NCI-H2227 (cell line): ENCODE measurements at regions not wholly inside any gene's neighbourhood (a gene's known extent, or its start where the extent isn't known, plus 50 kb on each side); places are given as distances from the start of the nearest gene placed in this dataset.

ENCODE experiments used
- DNase-seq: peaks from one replicate; lab custom pipeline; 2025; ENCODE audit not compliant: unreplicated experiment; lab: John Stamatoyannopoulos, UW

DNA sequence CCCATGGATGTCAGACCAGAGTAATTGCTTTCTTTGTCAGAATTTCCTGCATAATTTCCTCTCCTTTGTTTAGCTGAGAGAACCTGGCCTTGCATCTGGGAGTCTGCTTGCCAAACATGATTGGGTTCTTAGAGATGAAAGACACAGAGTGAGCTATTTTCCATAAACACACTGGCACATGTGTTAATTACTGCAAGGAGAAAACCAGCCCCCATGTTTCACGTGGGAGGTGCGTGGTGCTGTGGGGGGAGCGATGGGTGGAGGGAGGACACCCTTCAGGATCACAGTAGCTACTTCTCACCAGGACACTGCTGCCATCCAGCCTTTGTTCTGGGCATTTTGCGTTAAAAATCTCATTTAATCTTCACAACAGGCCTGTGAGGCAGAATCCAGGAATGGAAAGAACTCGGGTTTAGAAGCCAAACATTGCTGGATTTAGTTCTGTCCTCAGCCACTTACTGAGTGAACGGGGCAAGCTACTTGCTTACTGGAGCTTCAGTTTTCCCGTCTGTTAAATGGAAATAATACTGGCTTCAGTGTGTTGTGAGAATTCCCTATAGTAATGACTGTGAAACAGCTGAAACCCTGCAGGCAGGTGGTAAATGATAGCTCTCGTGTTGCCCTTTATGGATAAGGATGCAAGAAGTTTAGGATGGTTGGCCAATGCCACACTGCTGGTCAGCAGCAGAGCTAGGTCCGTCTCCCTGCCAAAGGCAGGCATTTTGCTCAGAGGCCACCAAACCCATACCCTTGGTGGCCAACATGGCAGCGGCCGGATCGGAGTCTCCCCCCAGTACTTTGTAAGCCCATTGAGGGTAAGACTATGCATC is 100.1 kb upstream of the ASAP2 start:
- peak; percentile 53 for DNase-seq

DNA sequence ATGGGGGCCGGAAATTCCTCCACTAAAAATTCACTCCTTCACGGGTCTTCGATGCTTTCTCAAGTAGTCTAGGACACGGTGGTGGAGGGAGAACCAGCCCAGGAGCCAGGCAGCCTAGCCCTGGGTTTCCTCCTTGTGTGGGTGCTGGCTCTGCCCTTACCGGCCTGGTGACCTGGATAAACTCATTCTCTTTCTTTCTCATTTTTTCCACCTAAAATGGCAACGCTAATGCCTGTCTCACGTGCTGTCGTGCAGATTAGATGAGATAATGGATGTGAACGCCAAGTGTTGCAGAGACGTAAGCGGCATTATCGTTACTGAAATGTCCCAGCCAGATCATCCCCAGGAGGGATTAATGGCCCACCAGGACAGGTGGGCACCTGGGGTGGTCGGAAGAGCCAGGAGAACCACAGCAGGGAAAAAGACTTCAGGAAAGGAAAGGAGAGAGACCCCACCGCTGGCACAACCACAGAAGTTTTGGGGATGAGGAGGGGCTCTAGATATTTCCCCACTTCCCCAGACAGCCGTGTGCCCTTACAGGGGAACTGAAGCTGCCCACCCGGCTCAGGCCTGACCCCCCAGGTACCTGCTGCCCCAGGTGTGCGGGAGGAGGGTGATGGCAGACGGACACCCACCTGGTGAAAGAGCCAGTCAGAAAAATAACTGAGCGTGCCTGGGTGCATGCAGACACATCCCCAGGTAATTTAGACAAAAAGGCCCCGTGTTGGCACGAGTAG is 100.8 kb upstream of the ASAP2 start:
- DNase-seq, result no peak

DNA sequence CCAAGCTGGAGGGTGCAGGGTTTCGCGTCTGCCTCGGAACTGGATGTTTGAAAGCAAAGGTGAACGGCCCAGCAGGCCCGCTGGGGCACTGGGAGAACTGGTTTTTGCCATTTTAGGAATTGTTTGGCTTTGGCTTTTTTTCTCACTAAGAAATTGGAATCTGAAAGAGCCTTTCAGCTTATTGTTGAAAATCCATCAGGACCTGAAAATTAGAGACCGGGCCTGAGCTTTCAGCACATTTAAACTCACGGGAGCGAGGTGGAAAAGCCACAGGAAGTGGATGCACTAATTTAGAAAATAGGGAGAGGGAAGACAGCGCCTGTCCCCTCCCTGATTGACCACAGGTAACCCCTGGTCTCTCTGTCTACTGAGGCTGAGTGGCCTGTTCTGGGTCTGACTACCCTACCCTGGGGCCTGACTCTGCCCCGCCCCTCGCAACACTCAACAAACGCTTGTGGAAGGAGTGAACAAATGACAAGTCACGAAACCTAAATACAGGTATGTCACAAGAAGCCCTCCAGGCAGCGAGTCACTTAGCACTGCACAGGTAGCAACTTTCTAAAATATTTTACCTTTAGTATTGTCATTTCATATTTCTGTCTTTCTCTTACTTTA is 100.3 kb upstream of the MBOAT2 start:
- DNase-seq, result no peak

DNA sequence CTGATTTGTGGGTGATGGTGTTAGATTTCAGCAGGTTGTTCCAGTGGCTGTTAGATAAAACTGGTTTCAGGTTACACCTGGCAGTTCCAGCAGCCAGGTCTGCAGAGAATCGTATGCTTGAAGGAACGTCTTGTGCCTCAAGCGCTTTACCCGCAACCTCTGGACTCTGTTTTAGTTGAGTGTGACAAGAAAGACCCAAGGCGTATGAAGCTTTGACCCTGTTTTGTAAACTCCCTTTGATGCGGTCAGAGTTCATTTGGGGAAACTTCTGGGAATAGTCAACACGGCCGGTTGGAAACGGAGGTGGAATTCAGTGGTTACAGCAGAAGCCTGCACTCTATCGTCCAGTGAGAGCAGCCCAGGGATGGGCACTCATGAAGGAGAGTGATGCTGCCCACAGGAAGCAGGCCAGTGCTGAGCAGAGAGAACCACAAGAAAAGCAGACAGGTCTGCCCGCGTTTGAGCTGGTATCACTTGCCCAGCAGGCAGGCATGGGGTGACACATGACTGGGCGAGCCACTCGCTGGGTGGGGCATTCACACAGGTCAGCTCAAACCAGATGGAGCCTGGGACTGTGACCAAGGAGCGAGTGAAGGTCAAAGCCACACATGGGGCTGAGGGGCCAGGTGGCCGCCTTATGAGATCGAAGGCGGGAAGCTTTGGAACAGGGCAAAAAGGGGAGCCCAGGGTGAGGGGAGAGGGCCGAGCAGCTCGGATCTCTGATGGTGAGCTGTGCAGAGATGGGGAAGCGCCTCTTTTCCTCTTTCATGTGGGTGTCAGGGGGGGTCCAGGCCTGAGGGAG is 99.6 kb upstream of the MBOAT2 start:
- no peak for DNase-seq

DNA sequence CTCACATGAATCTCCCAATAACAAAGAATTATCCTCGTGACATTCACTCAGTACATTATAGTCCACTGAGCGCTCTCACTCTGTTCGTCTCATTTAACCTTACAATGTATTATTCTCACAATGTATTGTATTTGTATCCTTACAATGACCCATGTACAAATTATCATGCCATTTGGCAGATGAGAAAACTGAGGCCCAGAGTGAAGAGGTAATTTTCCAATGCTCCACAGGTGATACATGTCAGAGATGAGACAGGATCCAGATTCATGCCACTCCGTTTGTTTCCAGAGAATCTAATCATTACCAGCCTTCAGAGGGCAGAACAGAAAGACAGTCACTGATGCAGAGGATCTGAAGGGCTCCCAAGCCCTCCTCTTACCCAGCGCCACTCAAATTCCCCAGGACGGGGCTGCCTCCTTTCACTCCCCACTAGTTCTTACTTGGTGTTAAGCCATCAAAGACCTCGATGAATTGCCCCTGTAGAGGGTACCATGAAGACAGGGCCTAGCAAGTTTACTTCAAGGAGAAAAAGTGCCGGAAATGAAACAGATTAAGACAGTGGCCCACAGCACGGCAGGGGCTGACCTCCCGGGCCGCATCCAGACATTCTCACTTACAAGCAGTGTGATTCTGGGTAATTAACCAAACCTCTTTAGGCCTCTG is 98.4 kb upstream of the MBOAT2 start:
- DNase-seq, result no peak

DNA sequence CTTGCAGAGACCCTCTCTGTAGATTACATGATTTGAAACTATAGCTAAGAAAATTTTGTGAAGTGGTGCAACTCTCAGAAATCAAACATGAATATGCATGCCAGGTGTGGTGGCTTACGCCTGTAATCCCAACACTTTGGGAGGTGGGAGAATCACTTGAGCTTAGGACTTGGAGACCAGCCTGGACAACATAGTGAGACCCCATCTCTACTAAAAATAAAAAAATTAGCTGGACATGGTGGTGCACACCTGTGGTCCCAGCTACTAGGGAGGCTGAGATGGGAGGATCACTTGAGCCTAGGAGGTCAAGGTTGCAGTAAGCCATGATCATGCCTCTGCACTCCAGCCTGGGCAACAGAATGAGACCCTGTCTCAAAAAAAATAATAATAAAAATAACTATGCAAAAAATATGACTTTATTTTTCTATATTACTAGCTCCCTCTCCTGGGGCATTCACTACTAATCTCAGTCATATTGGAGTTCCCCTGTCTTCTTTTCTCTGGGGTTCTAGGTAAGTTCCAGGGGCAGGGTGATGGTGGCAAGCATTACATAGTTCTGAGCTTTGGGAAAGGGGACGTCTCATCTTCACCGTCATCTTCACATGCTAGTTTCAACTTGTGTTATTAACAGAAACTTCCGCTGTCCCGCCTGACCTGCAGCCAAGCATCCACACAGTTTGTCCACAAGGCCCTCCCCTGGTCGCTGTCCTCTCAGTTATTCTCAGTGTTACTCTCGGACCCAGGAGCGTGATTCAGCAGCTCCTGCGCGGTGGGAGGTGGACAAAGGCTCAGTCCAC is 96.8 kb upstream of the MBOAT2 start:
- DNase-seq, result no peak

DNA sequence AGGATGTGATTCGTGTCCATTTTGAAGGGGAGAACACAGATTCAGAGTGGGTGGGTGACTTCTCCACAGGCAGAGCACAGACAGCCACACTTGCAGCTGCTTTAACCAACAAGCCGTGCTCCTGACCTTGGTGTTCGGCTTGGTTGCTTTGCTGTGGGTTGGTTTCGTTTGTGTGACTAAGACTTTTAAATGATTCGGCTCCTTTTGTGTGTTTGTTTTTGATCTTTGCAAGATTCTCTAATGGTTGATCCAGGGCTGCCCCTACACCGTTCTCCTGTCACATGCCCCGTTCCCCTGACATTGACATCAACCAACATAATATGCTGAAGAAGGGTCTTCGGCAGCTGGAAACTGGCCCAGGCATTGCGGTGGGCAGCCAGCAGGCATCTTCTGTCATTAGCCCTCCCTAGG is 95.9 kb upstream of the MBOAT2 start:
- no peak for DNase-seq

DNA sequence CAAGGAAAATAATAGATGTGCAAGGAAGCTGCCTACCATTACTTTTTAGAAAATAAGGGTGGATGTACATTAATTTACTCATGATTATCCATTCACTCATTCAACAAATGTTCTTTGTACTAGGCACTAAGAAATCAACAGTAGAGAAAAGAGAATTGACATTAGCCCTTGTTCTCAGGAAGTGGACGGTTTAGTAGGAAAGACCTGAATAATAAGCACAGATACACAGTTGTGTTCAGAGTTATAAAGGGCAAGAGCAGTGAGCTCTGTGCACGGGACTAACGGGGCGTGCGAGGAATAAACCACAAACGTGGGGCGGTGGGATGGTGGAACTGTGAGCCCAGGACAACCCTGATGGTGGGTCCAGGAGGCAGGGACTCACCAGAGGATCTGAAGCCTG is 94.4 kb upstream of the MBOAT2 start:
- DNase-seq, result no peak

DNA sequence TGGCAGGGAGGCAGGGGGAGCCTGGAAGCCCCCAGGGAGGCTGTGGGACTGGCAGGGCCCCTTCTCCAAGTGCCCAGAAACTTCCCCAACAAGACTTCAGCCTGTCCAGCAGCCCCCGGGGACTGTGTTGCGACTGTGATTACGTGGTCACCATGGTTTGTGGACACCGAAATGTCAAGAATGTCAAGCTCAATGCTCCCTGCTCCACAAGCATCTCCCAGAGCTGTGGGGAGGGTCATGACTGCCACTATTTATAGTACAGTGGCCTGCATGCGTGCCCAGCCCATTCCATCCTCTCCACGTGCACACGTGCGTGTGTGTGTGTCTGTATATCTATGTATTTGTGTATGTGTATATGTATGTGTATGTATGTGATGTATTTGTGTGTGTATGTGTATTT is 93.8 kb upstream of the MBOAT2 start:
- no peak for DNase-seq

DNA sequence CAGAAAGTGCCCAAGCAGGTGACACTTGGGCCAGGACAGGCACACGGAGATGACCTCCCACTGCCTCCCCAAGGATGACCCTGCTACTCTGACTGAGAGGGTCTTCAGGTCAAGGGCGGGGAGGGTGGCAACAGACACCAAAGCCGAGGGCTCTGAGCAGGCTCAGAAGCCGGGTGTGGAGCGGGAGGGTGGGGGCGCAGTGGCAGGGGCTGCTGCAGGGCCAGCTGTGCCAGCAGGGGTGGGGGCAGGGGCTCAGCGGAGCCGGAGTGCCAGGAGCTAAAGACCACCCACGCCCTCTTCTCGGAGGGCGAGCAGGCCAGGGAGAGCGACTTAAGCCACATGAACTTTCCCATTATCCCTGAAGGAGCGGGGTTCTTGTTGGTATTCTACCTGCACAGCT is 93.3 kb upstream of the MBOAT2 start:
- DNase-seq, result no peak

DNA sequence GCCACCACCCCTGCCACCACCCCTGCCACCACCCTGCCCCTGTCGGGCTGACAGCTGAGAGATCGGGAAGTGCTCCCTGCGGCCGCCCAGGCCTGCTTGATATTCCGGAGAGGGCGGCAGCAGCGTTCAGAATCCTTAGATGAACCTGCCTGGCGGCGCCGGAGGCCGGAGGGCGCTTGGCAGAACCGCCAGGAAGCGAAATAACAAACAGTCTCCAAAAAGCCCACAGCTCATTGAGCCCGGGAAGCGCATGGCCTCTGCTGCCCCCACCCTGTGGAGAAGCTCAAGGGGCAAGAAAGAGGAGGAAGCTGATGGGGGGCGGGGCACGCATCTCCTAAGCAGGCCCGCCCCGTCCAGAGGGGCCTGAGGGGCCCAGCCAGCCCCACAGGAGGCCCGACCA is 92.2 kb upstream of the MBOAT2 start:
- DNase-seq, result peak; percentile 79

DNA sequence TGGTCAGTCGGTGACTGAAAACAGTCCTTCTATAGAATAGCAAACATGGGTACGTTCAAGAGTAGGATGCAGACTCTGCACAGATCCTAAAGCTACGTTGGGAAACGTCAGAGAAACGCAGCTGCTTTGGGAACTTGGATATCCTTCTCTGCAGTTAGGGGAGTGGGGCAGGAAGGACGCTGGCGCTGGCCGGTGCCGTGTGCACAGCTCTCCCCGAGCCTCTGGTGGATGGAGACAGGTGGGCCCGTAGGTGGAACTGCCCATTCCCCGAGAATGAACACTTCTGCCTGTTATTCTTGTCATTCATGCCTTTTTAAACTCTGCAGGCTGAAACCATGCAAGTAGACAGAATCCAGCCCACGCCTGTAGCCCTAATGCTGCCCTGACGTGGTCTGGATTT is 91.7 kb upstream of the MBOAT2 start:
- DNase-seq, result peak; percentile 32

DNA sequence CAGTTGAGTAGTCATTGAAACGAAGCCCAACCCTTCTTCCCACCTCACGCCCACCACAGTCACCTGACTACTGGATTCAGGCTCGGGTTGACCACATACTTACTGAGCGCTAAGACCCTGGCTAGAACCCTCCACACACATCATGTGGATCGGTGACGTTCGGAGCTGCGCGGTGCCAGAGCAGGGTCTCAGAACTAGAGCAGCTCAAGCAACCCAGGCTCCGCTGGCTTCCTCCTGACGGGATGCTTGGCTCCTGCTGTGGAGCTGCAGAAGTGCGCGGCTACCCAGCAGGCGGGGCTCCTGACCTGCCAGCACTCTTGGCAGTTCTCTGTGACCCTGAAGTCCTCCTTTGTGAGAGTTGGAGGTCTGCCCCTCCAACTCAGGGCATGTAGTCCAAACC is 90.6 kb upstream of the MBOAT2 start:
- DNase-seq, result no peak

DNA sequence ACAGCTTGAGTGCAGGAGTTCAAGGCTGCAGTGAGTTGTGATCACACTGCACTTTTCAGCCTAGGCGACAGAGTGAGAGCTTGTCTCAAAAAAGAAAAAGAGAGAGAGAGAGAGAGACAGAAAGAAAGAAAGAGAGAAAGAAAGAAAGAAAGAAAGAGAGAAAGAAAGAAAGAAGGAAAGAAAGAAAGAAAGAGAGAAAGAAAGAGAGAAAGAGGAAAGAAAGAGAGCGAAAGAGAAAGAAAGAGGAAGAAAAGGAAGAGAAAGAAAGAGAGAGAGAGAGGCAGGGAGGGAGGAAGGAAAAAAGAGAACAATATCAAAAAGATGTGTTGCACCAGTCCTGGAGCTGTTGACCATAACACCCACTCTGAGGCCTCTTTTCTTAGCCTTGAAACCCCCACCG is 89.8 kb upstream of the MBOAT2 start:
- no peak for DNase-seq

DNA sequence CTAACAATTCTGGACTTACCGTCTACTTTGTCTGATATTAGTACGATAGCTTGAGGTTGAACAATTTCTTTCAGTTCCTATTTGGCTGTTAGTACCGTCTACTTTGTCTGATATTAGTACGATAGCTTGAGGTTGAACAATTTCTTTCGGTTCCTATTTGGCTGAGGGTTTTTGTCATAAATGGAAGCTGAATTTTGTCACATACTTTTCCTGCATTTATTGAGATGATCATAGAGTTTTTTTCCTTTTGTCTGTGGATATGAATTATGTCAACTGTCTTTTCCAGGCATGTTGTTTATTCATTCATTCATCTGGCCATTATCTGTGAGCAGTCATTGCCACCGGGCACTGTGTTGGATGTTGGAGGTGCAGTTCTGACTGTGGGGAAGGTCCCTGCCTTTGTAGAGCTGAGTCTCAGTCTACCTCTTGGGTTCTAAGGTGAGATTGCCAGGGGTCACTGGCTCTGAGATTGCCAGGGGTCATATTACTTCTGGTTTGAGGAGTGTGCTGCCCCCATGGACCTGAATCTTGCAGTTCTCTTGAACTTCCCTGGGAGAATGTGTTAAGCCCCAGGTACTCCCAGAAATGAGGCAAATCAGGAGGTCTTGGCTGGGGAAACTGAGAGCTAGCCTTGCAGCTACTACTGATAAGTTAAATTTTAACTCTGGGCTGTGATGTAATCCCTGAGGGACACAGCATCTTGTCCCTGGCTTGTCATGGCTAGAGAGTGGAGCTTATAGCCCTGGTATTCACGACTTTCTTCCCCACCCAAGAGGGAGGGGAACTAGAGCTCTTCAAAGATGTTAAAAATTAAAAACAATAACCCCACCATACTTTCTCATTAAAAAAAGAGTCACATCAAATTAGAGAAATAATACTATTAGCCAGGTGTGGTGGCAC is 89.1 kb upstream of the MBOAT2 start:
- no peak for DNase-seq

DNA sequence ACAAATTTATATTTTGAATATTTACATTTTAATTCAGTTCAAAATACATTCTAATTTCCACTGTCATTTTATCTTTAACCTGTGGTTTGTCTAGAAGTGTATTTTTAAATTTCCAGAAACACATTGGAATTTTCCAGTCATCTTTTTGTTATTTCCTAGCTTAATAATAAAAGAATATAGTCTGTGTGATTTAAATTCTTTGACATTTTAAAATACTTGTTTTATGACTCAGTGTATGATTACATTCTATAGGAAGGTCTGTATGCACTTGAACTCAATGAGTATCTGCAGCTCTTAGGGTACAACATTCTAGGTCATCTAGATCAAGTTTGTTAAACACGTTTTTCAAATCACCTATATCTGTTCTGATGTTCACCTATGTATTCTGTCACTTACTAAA is 88.3 kb upstream of the MBOAT2 start:
- no peak for DNase-seq

DNA sequence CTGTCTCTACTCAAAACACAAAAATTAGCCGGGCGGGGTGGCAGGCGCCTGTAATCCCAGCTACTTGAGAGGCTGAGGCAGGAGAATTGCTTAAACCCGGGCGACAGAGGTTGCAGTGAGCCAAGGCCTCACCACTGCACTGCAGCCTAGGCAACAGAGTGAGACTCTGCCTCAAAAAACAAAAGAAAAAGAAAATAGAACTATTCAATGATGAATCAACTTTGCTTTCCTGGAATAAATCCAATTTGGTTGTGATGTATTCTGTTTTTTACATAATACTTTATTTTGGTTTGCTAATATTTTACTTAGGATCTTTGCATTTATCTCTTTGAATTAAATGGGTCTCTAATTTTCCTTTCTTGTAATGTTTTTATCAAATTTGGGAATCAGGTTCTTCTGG is 86.3 kb upstream of the MBOAT2 start:
- DNase-seq, result no peak

DNA sequence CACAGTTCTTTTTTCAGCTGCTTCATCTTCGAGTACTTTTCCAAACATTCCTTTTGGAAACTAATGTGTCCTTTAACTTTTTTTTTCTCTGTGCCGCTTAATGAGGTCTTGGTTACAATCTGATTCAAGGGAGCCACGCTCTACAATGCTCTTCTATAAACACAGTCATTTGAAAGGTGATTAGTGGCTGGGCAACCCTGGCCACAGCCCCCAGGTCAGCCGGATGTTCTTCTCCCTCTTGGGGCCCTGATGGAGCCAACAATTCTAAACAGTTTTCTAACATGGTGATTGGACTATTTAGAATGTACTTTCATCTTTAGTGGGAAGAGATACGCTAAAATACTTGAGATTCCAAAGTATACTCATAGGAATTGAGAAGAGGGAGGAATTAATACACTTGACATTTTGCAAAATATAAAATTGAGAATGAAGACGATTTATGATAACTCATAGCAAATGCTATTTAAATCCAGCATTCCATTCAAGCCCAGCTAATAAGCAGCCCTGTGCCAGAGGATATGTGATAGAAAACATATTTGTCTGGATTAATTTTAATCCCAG is 83.7 kb upstream of the MBOAT2 start:
- no peak for DNase-seq

DNA sequence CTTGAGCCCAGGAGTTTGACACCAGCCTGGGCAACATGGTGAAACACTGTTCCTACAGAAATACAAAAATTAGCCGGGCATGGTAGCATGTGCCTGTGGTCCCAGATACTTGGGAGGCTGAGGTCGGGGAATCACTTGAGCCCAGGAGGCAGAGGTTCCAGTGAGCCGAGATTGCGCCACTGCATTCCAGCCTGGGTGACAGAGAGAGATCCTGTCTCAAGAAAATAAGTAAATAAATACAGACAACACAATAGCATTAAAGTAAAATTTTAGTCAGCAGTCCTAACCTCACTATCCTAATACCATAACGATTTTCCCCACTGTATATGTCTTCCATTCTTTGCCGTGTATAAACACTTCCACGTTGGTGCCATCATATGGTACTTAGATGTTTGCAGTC is 83.0 kb upstream of the MBOAT2 start:
- DNase-seq, result no peak
